Ovary (tissue), 7 donors: ENCODE measurements at regions not wholly inside any gene's neighbourhood (a gene's known extent, or its start where the extent isn't known, plus 50 kb on each side); places are given as distances from the start of the nearest gene placed in this dataset.

ENCODE experiments used
- DNase-seq, 5 donors: peaks; one replicate each; pipeline ENCODE4 v3.0.0-alpha.2; 2019 to 2020
- H3K27ac ChIP-seq, 2 donors: fragments of 200-600 bp; one replicate each; pipeline versions ENCODE4 v1.5.1 to v1.8.0; 2019 to 2022
- H3K27me3 ChIP-seq: fragments of 200-600 bp; one replicate; pipeline ENCODE4 v1.8.0; 2022
- H3K36me3 ChIP-seq: fragments of 200-600 bp; sonication (generic); one replicate; pipeline ENCODE4 v1.5.1; 2019
- H3K4me1 ChIP-seq: one replicate; pipeline ENCODE4 v1.8.1; 2013; ENCODE audit warnings: mild to moderate bottlenecking, moderate library complexity; ENCODE audit not compliant: insufficient read depth
- H3K4me3 ChIP-seq: fragments of 200-600 bp; sonication (generic); one replicate; pipeline ENCODE4 v1.5.1; 2017
- H3K9me3 ChIP-seq, 2 donors: fragments of 200-600 bp in 1 of 2; sonication (generic) in 1 of 2; one replicate each; pipeline versions ENCODE4 v1.5.1 to v1.8.1; 2013 to 2019; ENCODE audit warnings: mild to moderate bottlenecking in 1 of 2, moderate library complexity in 1 of 2
- EP300 ChIP-seq: sonication (generic); formaldehyde crosslinking; IDR thresholded peaks from one replicate; pipeline ENCODE4 v1.6.1; 2017; ENCODE audit warnings: antibody characterized with exemption
- POLR2A ChIP-seq: fragments of 450-650 bp; IDR thresholded peaks from one replicate; pipeline ENCODE4 v1.6.1; 2017; ENCODE audit warnings: antibody characterized with exemption, mild to moderate bottlenecking, moderate library complexity
- WGBS, 3 donors: extraction: QIAGEN DNeasy Blood & Tissue Kit in 1 of 3; methylation state at CpG; one replicate each; pipeline versions ENCODE4 v1.1.5 to v1.1.7; 2013 to 2017; 5-methylcytosine and 5-hydroxymethylcytosine counted together
- intact Hi-C, 4 donors: fragments of 100-400 bp; cut with DNase I; formaldehyde crosslinking; loops; one replicate each; pipeline versions ENCODE4 v1.11.0 to v1.15.1; 2022 to 2023
- TF ChIP-seq, protein P1 (sequence below), 3 donors: fragments of 450-650 bp in 2 of 3; fragments of 200-600 bp in 1 of 3; IDR thresholded peaks; one replicate each; pipeline versions ENCODE4 v1.5.1 to v1.8.0; 2016 to 2022; ENCODE audit warnings: antibody characterized with exemption in 3 of 3, mild to moderate bottlenecking in 1 of 3
- donor health status: DM: no; HTN: no; CAD: no; lungs with moderate emphysema.
- donor health status: DM: no; HTN: no; CAD: no.
- donor health status: Bipolar disorder and iron deficiency.
- donor health status: DM: no; HTN: no; CAD: no.
- donor health status: DM: yes; HTN: yes; CAD: no.

DNA sequence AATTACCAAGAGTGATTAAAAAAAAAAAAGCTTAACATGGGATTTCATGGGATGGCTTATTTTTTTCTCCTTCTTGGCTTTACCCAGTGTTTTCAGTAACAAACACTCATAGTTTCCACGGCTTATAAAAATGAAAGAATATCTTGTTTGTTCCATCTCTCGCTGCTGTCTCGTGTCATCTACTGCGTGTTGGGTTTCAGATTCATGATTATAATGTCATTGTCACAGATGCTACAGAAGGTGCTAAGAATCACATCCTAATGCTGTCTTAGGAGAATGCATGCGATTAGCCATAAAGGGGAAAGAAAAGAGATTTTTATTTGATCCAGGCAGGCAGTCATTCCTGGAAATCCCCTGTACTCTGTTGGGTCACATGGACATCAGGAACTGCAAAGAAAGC, 1267.6 kb upstream of the TMEM132C start:
- H3K27me3 ChIP-seq: no peaks in the 10 kb centered on the region
- no peaks in the 10 kb centered on the region for H3K4me1 ChIP-seq
- TF ChIP-seq, protein P1, sequence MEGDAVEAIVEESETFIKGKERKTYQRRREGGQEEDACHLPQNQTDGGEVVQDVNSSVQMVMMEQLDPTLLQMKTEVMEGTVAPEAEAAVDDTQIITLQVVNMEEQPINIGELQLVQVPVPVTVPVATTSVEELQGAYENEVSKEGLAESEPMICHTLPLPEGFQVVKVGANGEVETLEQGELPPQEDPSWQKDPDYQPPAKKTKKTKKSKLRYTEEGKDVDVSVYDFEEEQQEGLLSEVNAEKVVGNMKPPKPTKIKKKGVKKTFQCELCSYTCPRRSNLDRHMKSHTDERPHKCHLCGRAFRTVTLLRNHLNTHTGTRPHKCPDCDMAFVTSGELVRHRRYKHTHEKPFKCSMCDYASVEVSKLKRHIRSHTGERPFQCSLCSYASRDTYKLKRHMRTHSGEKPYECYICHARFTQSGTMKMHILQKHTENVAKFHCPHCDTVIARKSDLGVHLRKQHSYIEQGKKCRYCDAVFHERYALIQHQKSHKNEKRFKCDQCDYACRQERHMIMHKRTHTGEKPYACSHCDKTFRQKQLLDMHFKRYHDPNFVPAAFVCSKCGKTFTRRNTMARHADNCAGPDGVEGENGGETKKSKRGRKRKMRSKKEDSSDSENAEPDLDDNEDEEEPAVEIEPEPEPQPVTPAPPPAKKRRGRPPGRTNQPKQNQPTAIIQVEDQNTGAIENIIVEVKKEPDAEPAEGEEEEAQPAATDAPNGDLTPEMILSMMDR (IDR thresholded peaks at IDR 0.05): no peak
- TF ChIP-seq POLR2A (no peak), EP300 (no peak)
- no peak overlapping the region for H3K4me3 ChIP-seq
- H3K36me3 ChIP-seq: no peaks in the 10 kb centered on the region
- no peak for DNase-seq
- no peak overlapping the region for H3K27ac ChIP-seq
- intact Hi-C loops: no loop called here
- WGBS, 3 donors: 83 to 92% (median 84%) methylated on average over 5 of the region's 5 CpGs
- H3K9me3 ChIP-seq: no peaks in the 10 kb centered on the region

DNA sequence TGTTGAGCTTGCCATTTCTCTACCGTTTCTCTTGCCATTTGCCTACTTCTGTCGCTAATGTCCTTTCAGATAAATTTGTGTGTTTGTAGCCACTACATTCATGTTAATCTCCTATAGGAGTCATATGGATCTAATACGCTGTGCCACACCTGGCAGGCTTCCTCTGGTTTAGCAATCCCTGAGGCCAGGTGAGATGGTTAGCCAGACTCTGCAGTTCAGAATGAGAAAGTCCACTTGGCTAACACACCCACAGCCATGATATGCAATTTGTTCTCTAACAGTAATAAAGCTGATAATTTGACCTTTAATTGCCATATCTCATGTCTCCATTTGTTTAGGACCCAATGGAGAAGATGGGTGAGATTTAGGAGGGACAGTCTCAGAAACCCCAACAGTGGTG, 1261.6 kb upstream of the TMEM132C start:
- intact Hi-C loops: no loop called here
- TF ChIP-seq POLR2A (no peak), EP300 (no peak)
- TF ChIP-seq, protein P1 (IDR thresholded peaks at IDR 0.05): no peak
- H3K27ac ChIP-seq: no peak overlapping the region
- H3K36me3 ChIP-seq: no peaks in the 10 kb centered on the region
- H3K27me3 ChIP-seq: no peaks in the 10 kb centered on the region
- H3K4me1 ChIP-seq: no peaks in the 10 kb centered on the region
- H3K4me3 ChIP-seq: no peak overlapping the region
- H3K9me3 ChIP-seq: no peaks in the 10 kb centered on the region
- 74 to 99% (median 97%) methylated on average over 3 of the region's 3 CpGs for WGBS, 3 donors
- no peak for DNase-seq

DNA sequence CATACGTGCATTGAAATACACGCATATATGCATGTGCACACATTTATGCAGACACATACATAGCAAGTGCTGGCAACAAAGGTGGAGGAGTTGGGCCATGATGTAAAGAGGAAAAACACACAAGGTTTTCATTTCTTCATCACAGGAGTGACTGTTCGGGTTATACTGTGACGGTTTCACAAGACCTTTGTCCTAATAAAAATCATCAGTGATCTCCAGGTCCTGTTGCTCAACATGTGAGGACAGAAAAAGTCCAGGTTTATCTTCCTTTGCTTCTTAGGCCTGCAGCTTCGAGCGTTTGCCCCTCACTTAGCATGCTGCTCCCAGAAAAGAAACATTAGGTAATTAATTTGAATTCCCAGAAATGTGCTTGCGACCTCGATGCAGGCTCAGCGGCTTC, 1260.0 kb upstream of the TMEM132C start:
- Histone ChIP-seq H3K4me3 (no peak overlapping the region), H3K27me3 (no peaks in the 10 kb centered on the region), H3K9me3 (no peaks in the 10 kb centered on the region), H3K36me3 (no peaks in the 10 kb centered on the region), H3K27ac (no peak overlapping the region), H3K4me1 (no peaks in the 10 kb centered on the region)
- TF ChIP-seq POLR2A: no peak
- TF ChIP-seq, protein P1 (IDR thresholded peaks at IDR 0.05): no peak
- TF ChIP-seq EP300: no peak
- intact Hi-C loops: no loop called here
- WGBS, 3 donors: 74 to 79% (median 77%) methylated on average over 9 of the region's 9 CpGs
- no peak for DNase-seq

DNA sequence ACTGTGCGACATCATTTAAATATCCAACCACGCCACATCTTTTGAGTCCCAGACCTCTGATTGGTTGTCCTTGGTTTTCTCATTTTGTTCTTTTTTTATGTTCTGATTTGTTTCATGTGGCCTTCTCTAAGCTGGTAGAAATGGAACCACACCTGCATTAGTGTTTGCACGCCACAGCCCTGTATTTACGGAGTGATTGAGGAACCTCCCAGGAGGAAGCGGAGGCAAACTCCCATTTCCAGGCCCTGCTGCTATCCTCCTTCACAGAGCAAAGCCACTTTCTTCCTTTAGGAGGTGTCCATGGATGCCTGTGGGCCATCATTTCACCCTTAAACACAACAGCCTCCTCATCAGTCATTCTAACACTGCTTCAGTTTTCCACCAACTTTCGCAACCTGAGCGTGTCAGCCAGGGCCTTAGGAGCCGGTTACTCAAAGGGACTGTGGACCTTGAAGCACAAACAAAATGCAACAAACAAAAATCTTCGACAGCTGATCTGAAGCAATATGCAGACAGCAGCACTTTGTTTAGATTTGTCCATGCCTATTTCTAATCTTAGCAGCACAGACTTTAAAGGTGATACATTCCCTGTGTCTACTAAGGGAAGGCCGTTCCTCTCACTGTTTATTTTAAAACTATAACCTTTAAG, 1258.1 kb upstream of the TMEM132C start:
- intact Hi-C loops: no loop called here
- 73 to 83% (median 73%) methylated on average over 10 of the region's 10 CpGs for WGBS, 3 donors
- no peaks in the 10 kb centered on the region for H3K36me3 ChIP-seq

More for the DNA sequence above, 1258.1 kb upstream of the TMEM132C start:
- H3K4me3 ChIP-seq: no peak overlapping the region
- no peaks in the 10 kb centered on the region for H3K27me3 ChIP-seq
- DNase-seq: no peak
- H3K9me3 ChIP-seq: no peaks in the 10 kb centered on the region
- no peaks in the 10 kb centered on the region for H3K4me1 ChIP-seq
- no peak overlapping the region for H3K27ac ChIP-seq
- TF ChIP-seq POLR2A: no peak
- no peak for TF ChIP-seq EP300
- TF ChIP-seq, protein P1 (IDR thresholded peaks at IDR 0.05): no peak
